ENCODE measurements at regions not wholly inside any gene's neighbourhood (a gene's known extent, or its start where the extent isn't known, plus 50 kb on each side); places are given as distances from the start of the nearest gene placed in this dataset.

DNA sequence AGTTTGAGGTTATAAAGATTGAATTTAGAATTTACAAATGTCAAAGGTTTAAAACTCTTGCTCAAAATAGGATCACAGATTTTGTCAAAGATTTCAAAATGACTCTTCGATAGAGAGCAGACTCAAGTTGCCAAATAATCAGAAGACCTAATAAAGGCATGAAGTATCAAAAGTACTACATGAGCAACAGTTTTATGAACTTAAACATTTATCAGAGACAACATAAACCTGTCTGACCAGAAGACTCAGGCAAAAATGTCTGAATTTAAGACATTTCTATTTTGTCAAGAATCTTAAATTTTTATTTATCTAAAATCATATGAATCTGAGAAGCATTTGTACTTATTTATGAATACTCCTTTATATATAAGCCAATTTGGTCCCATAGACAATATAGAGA, 330.9 kb downstream of the PTPRU start:
- intact Hi-C loops (cut with micrococcal nuclease; ENCODE audit: unreplicated experiment) (no loop called here), in situ Hi-C loops (cut with MboI) (no loop called here)
- H3K9ac ChIP-seq (ENCODE audit: control insufficient read depth, insufficient read depth, low read length): no peak overlapping the region
- H4K20me1 ChIP-seq (ENCODE audit: control insufficient read depth, insufficient read depth): no peaks in the 10 kb centered on the region
- H3K4me1 ChIP-seq (ENCODE audit: control insufficient read depth, insufficient read depth, low read length): no peaks in the 10 kb centered on the region
- no peak overlapping the region for H2AFZ ChIP-seq (ENCODE audit: control insufficient read depth, low read depth, low read length)
- FAIRE-seq: no peak
- RAD21 ChIA-PET (ENCODE audit: unreplicated experiment): no interaction called here
- BruUV-seq (replicated peaks): no TSS peak
- H3K27me3 ChIP-seq (replicated peaks in 1 of 2; ENCODE audit: control insufficient read depth in 2 of 2, insufficient read depth in 2 of 2, low read length in 1 of 2): no peaks in the 10 kb centered on the region
- no peaks in the 10 kb centered on the region; the same call in 2 of the 3 replicates for H3K9me3 ChIP-seq (replicated peaks; ENCODE audit: control insufficient read depth, insufficient read depth, low read length)
- TF ChIP-seq, protein P1, sequence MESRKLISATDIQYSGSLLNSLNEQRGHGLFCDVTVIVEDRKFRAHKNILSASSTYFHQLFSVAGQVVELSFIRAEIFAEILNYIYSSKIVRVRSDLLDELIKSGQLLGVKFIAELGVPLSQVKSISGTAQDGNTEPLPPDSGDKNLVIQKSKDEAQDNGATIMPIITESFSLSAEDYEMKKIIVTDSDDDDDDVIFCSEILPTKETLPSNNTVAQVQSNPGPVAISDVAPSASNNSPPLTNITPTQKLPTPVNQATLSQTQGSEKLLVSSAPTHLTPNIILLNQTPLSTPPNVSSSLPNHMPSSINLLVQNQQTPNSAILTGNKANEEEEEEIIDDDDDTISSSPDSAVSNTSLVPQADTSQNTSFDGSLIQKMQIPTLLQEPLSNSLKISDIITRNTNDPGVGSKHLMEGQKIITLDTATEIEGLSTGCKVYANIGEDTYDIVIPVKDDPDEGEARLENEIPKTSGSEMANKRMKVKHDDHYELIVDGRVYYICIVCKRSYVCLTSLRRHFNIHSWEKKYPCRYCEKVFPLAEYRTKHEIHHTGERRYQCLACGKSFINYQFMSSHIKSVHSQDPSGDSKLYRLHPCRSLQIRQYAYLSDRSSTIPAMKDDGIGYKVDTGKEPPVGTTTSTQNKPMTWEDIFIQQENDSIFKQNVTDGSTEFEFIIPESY (IDR thresholded peaks at IDR 0.05): no peak
- TF ChIP-seq PML (IDR thresholded peaks at IDR 0.05; ENCODE audit: low read length) (no peak), GATAD2B (conservative IDR thresholded peaks at IDR 0.05; ENCODE audit: low read depth) (no peak), IRF4 (IDR thresholded peaks at IDR 0.05; ENCODE audit: low read depth, low read length) (no peak), CEBPB (IDR thresholded peaks at IDR 0.05; ENCODE audit: borderline replicate concordance in 1 of 2, low read depth in 2 of 2, low read length in 2 of 2) (no peak), NBN (IDR thresholded peaks at IDR 0.05) (no peak), NR2C2 (IDR thresholded peaks at IDR 0.05; ENCODE audit: borderline replicate concordance, control insufficient read depth, insufficient read length, low read depth) (no peak), TCF12 (IDR thresholded peaks at IDR 0.05; ENCODE audit: low read depth, low read length) (no peak), SREBF1 (IDR thresholded peaks at IDR 0.05; ENCODE audit: low read length) (no peak), LARP7 (IDR thresholded peaks at IDR 0.05) (no peak), RBBP5 (conservative IDR thresholded peaks at IDR 0.05) (no peak), KDM1A (IDR thresholded peaks at IDR 0.05; ENCODE audit: borderline replicate concordance) (no peak), CBFB (IDR thresholded peaks at IDR 0.05; ENCODE audit: low read depth) (no peak)
- SMC1A ChIA-PET (ENCODE audit: uncharacterized antibody, unreplicated experiment): no interaction called here
- CTCF ChIA-PET: no interaction called here
- no peak overlapping the region for H3K4me3 ChIP-seq
- no peaks in the 10 kb centered on the region for H3K79me2 ChIP-seq (ENCODE audit: control insufficient read depth, insufficient read depth, low read length)
- no peak for DNase-seq (ENCODE audit: low read depth, low spot score)
- H3K27ac ChIP-seq (ENCODE audit: control insufficient read depth, insufficient read depth): no peak overlapping the region
- POLR2A ChIA-PET: no interaction called here
- H3K4me2 ChIP-seq (ENCODE audit: control insufficient read depth, insufficient read depth): no peak overlapping the region
- 5% methylated on average over 1 of the region's 1 CpG for WGBS (ENCODE audit: insufficient coverage, insufficient replicate concordance, low lambda C conversion rate, missing lambda C conversion rate)
- H3K36me3 ChIP-seq (ENCODE audit: control insufficient read depth in 2 of 2, insufficient read depth in 2 of 2, low read length in 1 of 2): no peaks in the 10 kb centered on the region
- no peak for ATAC-seq
